Fibroblast of pulmonary artery (primary cell): ENCODE measurements at regions not wholly inside any gene's neighbourhood (a gene's known extent, or its start where the extent isn't known, plus 50 kb on each side); places are given as distances from the start of the nearest gene placed in this dataset.

Experiments
- DNase-seq: peaks from one replicate; pipeline ENCODE4 v3.0.0-alpha.2; 2010; ENCODE audit warnings: low read depth
- H3K4me3 ChIP-seq: replicated peaks from 2 replicates; pipeline ENCODE4 v1.5.1; 2011; ENCODE audit warnings: low read depth, mild to moderate bottlenecking, control low read depth, low read length, moderate library complexity
- TF ChIP-seq, protein P1 (sequence below): IDR thresholded peaks from 2 replicates; pipeline ENCODE4 v1.5.1; 2011; ENCODE audit warnings: mild to moderate bottlenecking, control low read depth, low read length, inconsistent platforms; ENCODE audit errors: missing control alignments

DNA sequence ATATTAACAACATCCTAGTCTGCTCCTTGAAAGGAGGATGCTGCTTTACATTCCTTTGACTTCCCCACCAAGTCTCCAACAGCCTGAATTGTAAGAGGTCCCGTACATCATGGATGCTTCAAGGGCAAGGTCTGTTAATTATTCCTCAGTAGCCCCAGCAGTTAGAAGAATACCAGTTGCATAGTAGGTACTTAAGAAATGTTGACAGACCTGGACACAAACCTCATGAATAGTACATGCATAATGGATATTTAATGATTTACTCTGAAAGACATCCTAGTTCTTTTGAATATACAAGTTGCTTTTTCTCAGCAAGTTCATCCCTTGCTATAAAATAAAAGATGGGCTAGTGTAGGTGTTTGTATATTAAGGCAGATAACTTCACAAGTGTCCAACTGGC, 112.1 kb upstream of the DPYD start:
- no peak for DNase-seq
- TF ChIP-seq, protein P1, sequence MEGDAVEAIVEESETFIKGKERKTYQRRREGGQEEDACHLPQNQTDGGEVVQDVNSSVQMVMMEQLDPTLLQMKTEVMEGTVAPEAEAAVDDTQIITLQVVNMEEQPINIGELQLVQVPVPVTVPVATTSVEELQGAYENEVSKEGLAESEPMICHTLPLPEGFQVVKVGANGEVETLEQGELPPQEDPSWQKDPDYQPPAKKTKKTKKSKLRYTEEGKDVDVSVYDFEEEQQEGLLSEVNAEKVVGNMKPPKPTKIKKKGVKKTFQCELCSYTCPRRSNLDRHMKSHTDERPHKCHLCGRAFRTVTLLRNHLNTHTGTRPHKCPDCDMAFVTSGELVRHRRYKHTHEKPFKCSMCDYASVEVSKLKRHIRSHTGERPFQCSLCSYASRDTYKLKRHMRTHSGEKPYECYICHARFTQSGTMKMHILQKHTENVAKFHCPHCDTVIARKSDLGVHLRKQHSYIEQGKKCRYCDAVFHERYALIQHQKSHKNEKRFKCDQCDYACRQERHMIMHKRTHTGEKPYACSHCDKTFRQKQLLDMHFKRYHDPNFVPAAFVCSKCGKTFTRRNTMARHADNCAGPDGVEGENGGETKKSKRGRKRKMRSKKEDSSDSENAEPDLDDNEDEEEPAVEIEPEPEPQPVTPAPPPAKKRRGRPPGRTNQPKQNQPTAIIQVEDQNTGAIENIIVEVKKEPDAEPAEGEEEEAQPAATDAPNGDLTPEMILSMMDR, result no peak

DNA sequence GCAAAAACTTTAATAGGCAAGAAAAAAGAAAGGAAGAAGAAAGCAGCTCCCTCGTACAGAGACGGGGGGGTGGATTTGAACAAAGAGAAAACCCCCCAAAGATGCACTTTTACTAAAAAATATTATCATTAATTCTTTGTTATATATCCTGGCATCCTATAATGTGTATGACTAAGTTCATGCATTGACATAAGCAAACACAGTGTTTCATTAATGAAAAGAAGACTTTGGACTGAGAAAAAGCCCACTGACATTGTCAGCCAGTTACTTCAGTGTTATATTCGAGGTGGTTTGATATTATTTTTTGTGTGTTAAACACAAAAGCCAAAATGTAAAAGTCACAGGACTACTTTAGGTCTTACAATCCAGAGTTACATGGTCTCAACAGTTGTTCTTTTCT, 110.1 kb upstream of the DPYD start:
- no peak for DNase-seq
- no peak overlapping the region for H3K4me3 ChIP-seq
- TF ChIP-seq, protein P1, result no peak

More for the DNA sequence above, 112.1 kb upstream of the DPYD start:
- H3K4me3 ChIP-seq, result no peak overlapping the region

DNA sequence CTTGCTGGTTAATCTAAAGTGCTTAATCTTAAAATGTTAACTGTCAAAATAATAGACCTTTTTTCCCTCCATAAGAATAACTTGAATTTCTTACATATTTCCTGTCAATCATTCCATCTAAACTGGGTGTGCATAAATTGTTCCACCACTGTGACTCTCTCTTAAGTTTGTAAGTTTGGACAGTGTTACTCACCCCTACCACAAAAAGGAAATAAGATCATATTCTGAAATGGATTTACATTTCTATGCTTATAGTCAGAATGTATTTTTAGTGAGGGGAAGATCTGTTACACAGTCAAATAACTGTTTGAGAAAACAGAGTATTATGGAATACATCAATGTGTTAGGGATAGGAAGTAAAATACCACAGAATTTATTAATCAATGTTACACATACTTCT, 109.6 kb upstream of the DPYD start:
- TF ChIP-seq, protein P1, result no peak
- peak; percentile 49 for DNase-seq
- no peak overlapping the region for H3K4me3 ChIP-seq

DNA sequence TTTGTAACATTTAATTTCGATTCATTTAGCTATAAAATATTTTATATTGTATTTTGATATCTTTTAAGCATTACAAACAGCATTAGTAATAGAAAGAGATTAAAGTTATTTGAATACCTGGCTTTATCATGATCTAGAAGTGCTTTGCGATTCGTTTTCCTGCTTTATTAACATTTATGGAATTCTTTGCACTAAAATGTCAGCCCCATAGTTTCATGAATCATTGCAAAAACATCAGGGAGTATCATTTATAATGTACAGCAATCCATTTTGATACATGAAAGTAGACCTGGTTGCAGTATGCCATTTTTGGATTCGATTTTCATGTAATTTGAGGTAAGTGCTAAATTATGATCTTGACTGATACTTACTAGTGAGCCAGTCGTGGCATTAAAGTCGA, 108.0 kb upstream of the DPYD start:
- DNase-seq, result peak; percentile 25
- TF ChIP-seq, protein P1, result no peak
- no peak overlapping the region for H3K4me3 ChIP-seq

DNA sequence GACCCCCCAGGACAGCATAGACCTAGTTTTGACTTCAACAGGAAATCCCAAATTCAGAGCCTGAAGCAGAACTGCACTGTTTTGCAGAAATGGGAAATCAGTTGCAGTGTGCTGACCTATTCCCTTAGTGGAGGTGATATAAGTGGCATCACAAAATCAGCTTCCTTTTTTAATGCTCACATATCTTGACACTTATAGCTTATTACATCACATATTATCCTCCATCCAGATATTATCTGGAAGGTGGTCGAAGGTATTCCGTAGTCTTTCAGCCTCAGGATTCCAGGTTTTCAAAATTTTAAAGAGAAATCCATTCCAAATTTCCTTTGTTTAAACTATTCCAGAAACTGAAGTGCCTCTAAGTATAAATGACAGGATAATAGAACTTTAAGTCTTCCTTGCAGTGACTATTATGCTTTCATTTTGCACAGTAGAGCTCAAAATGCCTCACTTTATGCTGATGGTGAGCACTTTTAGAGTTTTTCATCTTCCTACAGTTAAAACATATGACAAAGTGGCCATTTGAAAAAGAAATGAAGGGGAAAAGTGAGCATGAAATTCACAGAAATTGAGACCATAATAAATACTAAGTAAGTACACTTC, 106.4 kb upstream of the DPYD start:
- DNase-seq, result no peak
- TF ChIP-seq, protein P1, result no peak
- no peak overlapping the region for H3K4me3 ChIP-seq

DNA sequence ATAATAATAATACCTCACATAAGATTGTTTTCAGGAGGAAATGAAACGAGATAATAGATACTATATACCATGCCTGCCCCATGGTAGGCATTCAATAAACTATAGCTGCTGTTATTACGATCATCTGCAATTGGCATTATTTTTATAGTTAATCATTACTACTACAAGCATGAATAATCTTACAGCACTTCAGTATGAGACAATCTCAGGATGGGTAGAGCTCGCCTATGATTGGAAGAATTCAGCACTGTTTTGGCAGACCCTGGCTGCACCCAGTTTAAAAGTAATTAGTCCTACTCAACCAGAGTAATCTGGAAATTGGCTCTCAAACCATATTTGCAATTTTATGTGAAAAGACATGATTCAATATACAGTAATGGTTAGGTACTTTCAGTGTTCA, 105.0 kb upstream of the DPYD start:
- no peak overlapping the region for H3K4me3 ChIP-seq
- no peak for DNase-seq
- TF ChIP-seq, protein P1, result no peak

DNA sequence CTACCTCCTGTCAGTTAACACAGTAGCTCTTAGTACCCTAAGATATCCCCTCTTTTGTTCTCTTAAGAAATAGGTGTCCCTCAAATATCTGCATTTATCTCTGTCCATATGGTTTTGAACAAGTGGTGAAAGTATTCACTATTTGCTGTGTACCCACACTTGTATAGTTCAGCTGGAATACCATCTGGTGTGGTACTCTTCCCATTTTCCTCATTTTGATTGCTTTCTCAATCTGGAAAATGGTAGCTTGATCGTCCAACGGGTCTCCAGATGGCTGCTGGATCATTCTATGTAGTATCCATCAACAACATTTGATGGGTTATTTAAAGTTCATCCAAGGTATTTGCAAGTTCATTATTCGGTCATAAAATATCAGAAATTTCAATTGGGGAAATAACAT, 100.3 kb upstream of the DPYD start:
- TF ChIP-seq, protein P1, result no peak
- no peak overlapping the region for H3K4me3 ChIP-seq
- no peak for DNase-seq
